Limb (tissue), 2 donors: ENCODE measurements at regions not wholly inside any gene's neighbourhood (a gene's known extent, or its start where the extent isn't known, plus 50 kb on each side); places are given as distances from the start of the nearest gene placed in this dataset.
"Not testable (repeated sequence)": the region's sequence is repeated elsewhere in the genome, so short reads cannot be mapped to it uniquely, and the experiment has no call there.

Experiments
- DNase-seq, 2 donors: peaks; one replicate each; pipeline ENCODE4 v3.0.0-alpha.2; 2016; ENCODE audit errors: extremely low spot score in 2 of 2

DNA sequence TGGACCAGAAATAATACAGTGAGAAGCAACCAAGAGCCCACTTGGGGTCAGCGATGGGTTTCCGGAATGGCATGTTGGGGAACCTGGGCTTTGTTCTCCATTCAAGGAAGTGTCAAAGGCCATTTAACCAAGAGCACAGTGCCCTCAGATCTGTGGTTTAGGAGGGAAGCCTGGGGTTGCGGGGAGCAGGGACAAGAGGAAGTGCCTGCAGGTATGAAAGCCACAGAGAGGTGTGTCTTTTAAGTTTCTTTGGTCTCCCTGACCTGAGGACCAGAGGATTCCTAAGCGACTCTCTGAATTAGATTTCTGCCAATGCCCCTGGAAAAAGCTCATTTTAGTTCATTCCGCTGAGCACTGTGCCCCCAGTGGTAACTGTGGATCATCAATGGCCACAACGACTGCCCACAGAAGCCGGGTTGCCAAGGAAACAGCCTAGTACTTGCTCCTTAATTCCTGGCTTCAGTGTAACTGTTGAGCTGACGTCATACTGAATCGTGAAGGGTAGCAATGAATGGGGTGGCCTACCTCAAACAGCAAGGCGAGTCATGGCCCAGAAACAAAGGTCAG, 107.3 kb upstream of the SPIN1 start:
- peak in 1 of 2 donors; percentile 34 for DNase-seq

DNA sequence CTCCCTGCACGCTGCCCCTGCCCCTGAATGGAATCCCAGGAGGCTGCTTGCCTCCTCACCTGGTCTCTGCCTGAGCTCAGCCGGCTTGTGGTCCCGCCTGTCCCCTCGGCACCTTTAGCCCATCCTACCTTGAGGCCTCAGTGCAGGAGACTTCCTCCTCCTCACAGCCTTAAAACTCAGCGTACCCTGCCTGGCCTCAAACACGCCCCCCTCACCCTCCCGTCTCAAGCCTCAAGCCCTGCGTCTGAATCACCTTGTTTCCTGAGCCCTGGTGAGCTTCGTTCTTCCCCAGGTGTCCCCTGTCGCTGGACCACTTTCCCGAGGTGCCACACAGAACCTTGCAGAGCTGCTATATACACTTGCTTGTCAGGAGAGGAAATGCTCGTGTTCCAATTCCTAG, 110.2 kb upstream of the SPIN1 start:
- DNase-seq: no peak

DNA sequence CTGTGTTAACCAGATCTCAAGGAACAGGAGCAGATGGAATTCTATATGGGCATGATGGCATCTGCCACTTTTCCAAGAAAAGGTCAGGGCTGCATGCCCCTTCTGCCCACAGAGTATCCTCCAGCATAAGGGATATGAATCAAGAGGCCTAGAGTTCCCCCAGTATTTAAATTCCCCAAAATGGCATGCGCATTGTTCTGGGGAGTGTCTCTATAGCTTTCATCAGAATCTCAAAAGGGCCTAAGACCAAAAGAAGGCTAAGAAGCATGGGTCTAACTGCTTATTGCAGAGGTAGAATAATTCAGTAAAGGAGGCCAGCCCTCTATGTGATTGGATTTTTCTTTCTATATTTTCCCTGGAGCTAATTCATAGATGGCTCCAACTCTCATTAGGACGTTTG, 114.2 kb upstream of the SPIN1 start:
- DNase-seq: no peak

DNA sequence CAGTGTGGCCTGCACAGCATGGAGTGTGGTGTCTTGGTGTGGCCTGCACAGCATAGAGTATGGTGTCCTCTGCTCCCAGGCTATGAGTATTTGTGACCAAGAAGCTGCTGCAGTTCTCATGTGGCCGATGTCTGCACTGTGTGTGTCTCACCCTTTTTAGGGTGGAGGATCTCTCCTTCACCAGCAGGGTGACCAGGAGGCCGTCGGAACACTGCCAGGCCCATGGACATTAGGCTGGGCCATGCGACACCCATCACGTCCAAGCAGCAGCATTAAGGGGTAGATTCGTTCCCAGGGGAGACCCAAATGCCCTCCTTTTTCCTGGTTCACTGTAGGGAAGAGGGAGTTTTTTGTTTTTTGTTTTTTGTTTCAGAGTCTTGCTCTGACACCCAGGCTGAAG, 115.3 kb upstream of the SPIN1 start:
- no peak for DNase-seq

DNA sequence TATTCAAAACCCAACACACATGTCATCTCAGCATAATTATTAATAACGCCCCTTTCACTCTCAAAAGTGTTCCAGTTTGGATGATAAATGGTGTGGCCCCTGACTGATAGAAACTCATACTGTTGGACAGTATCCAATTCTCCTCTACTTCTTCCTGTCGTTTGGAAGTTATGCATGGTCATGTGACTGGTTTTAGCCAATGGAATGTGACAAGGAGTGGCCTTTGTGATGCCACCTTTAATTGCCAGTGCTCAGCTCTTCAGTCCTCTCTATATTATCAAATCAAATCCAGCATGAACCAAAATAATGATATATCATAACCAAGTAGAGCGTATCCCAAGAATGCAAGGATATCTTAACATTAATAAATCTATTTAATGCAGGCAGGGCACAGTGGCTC, 117.8 kb upstream of the SPIN1 start:
- no peak for DNase-seq

DNA sequence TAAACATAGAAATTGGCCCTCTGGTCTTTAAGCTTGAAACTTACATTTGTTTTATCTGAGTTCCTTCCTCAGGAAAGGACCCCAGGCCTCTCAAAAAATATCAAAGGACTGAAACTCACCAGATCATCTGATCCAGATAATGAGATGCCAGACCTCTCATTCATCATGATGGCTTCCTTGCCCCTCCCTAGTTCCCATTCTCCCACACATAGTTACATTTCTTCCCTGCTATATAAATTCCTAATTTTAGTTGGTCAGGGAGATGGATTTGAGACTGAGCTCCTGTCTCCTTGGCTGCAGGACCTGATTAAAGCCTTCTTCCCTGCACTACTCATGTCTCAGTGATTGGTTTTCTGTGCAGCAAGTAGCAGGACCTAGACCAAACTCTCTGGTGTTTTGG, 119.4 kb upstream of the SPIN1 start:
- no peak for DNase-seq

DNA sequence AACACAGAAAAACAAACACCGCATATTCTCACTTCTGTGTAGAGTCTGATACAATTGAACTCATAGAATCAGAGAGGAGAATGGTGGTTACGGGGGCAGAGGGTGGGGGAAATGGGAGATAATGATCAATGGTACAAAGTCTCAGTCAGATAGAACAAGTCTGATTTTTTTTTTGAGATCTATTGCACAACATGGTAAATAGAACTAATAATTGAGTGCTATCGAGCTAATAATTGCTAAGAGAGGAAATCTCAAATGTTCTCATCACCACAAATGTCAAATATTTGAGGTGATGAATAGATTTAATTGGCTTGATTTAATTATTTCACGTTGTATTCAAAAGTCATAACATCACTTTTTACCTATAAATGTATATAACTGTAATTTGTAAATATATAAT, 121.0 kb upstream of the SPIN1 start:
- DNase-seq: no peak

GRCh38 chr9:88266416-88266815, 121.8 kb upstream of the SPIN1 start:
- no peak for DNase-seq

DNA sequence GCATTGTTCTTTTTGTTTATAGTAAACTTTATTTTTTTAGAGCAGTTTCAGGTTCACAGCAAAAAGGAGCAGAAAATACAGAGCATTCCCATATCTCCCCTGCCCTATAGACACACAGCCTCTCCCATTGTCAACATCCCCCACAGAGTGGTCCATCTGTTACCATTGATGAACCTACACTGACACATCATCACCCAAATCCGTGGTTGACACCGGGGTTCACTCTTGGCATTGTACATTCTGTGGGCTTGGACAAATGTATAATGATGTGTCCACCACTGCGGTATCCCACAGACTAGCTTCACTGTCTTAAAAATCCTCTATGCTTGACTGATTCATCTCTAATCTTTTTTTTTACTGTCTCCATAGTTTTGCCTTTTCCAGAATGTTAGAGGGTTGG, 120.7 kb upstream of the SPATA31C2 start:
- no peak for DNase-seq

DNA sequence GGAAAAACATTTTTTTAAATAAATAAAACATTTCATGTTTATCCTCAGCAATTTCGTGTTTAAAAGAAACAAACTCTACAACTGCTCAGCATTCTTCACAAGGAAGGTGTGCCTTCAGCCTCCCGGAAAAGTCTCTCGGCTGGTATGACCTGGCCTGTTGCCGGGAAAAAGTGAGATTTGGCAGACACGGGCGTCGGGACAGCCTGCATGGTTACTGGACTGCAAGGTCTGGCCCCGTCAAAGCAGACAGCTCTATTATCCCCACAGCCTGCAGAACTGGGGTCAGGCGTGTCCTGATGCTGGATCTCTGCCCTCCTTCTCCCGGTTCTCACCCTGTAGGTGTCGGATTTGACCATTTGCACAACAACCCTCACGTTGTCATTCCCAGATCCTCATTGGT, 120.3 kb upstream of the SPATA31C2 start:
- DNase-seq: peak; percentile 56 to 86

DNA sequence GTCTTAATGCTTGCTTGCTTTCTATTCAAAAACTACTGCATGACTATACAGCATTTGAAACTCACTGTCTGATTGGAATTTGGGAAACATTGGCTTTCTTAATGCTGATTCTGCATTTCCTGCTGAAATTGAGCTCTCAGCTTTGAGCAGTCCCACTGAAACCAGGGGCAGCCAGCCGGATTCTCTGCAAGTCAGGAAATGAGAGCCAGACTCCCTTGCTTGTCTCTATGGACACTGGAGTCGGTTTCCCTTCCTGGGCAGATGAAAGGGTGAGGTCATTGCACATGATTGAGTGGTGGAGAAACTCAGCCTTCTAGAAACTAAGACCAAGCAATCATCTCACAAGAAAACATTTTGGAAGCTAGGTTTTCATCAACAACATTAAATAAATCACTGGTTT, 119.7 kb upstream of the SPATA31C2 start:
- peak; percentile 69 to 82 for DNase-seq

DNA sequence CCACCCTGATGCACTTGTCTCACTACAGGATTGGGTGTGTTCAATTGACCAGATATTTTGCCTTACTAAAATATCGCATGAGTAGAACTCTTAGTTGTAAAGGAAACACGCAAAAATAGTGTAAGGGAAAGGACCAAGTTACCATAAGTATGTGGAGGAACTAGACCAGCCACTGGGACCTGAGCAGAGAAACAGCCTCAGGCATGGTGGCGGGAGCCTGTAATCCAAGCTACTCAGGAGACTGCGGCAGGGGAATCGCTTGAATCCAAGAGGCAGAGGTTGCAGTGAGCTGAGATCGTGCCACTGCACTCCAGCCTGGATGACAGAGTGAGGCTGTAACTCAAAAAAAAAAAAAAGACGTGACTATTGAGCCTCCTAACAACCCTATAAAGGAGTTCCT, 117.9 kb upstream of the SPATA31C2 start:
- no peak for DNase-seq

DNA sequence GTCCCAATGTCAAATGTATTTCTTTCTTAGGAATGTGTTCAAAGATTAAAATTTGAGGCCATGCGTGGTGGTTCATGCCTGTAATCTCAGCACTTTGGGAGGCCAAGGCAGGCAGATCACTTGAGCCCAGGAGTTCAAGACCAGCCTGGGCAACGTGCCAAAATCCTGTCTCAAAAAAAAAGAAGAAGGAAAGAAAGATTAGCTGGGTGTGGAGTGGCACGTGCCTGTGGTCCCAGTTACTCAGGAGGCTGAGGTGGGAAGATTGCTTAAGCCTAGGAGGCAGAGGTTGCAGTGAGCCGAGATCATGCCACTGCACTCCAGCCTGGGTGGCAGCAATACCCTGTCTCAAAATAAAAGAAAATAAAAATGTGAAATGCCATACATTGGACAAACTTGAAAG, 117.5 kb upstream of the SPATA31C2 start:
- not testable (repeated sequence) for DNase-seq

- no peak for DNase-seq
These were observed 113.6 kb upstream of the SPATA31C2 start for GRCh38 chr9:88251903-88252302.

DNA sequence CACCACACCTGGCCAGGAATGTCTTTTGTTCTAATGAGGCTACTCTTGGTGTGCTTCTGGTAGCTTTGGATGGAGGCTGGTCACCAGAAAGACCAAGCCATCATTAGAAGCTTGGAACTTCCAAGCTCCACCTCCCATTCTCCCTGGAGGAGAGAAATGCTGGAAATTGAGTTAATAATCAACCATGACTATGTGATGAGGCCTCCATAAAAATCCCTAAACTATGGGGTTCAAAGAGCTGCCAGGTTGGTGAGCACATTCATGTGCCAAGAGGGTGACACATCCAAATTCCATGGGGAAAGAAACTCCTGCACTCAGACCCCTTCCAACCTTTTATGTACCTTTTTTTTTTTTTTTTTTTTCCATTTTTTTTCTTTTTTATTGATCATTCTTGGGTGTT, 105.5 kb upstream of the SPATA31C2 start:
- no peak for DNase-seq

DNA sequence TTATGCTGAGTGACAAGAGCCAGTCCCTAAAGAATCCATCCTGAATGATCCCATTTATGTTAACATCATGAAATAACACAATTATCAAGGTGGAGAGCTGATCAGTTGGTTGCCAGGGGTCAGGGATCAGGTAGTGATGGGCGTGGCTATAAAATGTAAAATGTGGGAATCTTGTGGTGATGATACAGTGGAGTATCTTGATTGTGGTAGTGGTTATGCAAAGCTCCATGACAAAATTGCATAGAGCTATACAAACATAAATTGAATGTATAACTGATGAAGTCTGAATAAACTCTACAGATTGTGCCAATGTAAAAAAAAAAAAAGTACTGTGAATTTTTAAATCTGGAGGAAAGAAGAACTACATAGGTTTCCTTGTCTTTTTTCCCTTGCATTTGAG, 104.6 kb upstream of the SPATA31C2 start:
- no peak for DNase-seq

GRCh38 chr9:88237991-88238571, 99.8 kb upstream of the SPATA31C2 start:
- DNase-seq: no peak

GRCh38 chr9:88237479-88237961, 99.2 kb upstream of the SPATA31C2 start:
- DNase-seq: peak; percentile 54 to 79

GRCh38 chr9:88236511-88237478, 98.5 kb upstream of the SPATA31C2 start:
- peak; percentile 53 to 71 for DNase-seq

- DNase-seq: no peak
These were observed 97.3 kb upstream of the SPATA31C2 start for GRCh38 chr9:88235615-88236014.

GRCh38 chr9:88234114-88234513, 95.8 kb upstream of the SPATA31C2 start:
- no peak for DNase-seq

- DNase-seq: no peak
These were observed 94.8 kb upstream of the SPATA31C2 start for GRCh38 chr9:88233091-88233490.
